ENCODE measurements at regions not wholly inside any gene's neighbourhood (a gene's known extent, or its start where the extent isn't known, plus 50 kb on each side); places are given as distances from the start of the nearest gene placed in this dataset.

DNA sequence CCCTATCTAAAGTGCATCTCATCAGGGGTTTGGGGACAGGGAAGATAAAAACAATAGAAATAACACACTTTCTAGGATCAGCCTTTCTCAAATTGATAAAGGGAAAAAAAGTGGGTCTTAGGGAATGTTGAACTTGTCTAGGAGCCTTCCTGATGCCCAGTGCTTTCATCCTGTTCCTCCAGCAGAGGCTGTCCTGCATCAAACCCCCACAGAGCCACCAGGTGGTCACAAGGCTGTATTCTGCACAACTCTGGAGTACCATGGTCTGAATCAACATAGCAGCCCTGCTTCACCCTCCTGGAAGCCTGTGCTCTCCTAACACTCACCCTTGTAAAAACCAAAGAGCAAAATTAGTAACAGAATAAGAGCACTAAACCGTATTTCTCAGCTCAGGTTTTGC is 118.5 kb upstream of the SLC25A36 start:
- TF ChIP-seq TEAD4 (IDR thresholded peaks at IDR 0.05) (no peak), CREB1 (IDR thresholded peaks at IDR 0.05; ENCODE audit: low read depth) (no peak), EP300 (IDR thresholded peaks at IDR 0.05; ENCODE audit: borderline replicate concordance) (no peak), RAD21 (IDR thresholded peaks at IDR 0.05; ENCODE audit: low read depth) (no peak), CEBPB (IDR thresholded peaks at IDR 0.05) (no peak)
- TF ChIP-seq, protein P1, sequence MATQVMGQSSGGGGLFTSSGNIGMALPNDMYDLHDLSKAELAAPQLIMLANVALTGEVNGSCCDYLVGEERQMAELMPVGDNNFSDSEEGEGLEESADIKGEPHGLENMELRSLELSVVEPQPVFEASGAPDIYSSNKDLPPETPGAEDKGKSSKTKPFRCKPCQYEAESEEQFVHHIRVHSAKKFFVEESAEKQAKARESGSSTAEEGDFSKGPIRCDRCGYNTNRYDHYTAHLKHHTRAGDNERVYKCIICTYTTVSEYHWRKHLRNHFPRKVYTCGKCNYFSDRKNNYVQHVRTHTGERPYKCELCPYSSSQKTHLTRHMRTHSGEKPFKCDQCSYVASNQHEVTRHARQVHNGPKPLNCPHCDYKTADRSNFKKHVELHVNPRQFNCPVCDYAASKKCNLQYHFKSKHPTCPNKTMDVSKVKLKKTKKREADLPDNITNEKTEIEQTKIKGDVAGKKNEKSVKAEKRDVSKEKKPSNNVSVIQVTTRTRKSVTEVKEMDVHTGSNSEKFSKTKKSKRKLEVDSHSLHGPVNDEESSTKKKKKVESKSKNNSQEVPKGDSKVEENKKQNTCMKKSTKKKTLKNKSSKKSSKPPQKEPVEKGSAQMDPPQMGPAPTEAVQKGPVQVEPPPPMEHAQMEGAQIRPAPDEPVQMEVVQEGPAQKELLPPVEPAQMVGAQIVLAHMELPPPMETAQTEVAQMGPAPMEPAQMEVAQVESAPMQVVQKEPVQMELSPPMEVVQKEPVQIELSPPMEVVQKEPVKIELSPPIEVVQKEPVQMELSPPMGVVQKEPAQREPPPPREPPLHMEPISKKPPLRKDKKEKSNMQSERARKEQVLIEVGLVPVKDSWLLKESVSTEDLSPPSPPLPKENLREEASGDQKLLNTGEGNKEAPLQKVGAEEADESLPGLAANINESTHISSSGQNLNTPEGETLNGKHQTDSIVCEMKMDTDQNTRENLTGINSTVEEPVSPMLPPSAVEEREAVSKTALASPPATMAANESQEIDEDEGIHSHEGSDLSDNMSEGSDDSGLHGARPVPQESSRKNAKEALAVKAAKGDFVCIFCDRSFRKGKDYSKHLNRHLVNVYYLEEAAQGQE (IDR thresholded peaks at IDR 0.05; ENCODE audit: low read depth), result no peak

All from Ishikawa (cell line).